ENCODE measurements at regions not wholly inside any gene's neighbourhood (a gene's known extent, or its start where the extent isn't known, plus 50 kb on each side); places are given as distances from the start of the nearest gene placed in this dataset.

- TF ChIP-seq CEBPZ (IDR thresholded peaks at IDR 0.05; ENCODE audit: low read length) (no peak), HOMEZ (CRISPR knock-in tag; IDR thresholded peaks at IDR 0.05; ENCODE audit: low read depth) (no peak), GMEB2 (CRISPR knock-in tag; IDR thresholded peaks at IDR 0.05; ENCODE audit: low read depth) (no peak), ATF3 (CRISPR knock-in tag; IDR thresholded peaks at IDR 0.05) (no peak), ZNF576 (CRISPR knock-in tag; IDR thresholded peaks at IDR 0.05) (no peak)
These were observed 120.5 kb upstream of the NRBF2 start (continued) for GRCh38 chr10:63012623-63013022.

GRCh38 chr10:63010203-63010602, 122.9 kb upstream of the NRBF2 start:
- no peak for ATAC-seq
- in situ Hi-C loops (cut with HindIII; ENCODE audit: extremely low pct_ligation_motif_present, low pct_unique_long_range_greater_than_20kb), result no loop called here
- H3K27me3 ChIP-seq (ENCODE audit: control insufficient read depth in 1 of 2, insufficient read depth in 2 of 2, low read length in 2 of 2), result no peaks in the 10 kb centered on the region; a peak in 1 of 5 replicates
- ChIA-PET POLR2A (no interaction called here), CTCF (ENCODE audit: low intra/inter-chr PET ratio, low total read pairs) (no interaction called here)
- H4K20me1 ChIP-seq (ENCODE audit: insufficient read depth, low read length), result no peaks in the 10 kb centered on the region
- FAIRE-seq, result no peak
- no peak overlapping the region for H2AFZ ChIP-seq (ENCODE audit: low read length)
- DNase-seq (ENCODE audit: low spot score), result no peak
- BruUV-seq (replicated peaks), result no TSS peak
- H3K79me2 ChIP-seq (ENCODE audit: insufficient read depth, low read length), result no peaks in the 10 kb centered on the region
- intact Hi-C loops (cut with micrococcal nuclease; ENCODE audit: unreplicated experiment), result no loop called here
- H3K4me1 ChIP-seq (ENCODE audit: insufficient read depth, low read length), result no peaks in the 10 kb centered on the region
- H3K36me3 ChIP-seq (replicated peaks in 1 of 2; ENCODE audit: control insufficient read depth in 1 of 2, insufficient read depth in 2 of 2, low read length in 2 of 2), result no peaks in the 10 kb centered on the region
- WGBS (ENCODE audit: low lambda C conversion rate), result 6% methylated on average over 1 of the region's 1 CpG
- no peak overlapping the region for H3K27ac ChIP-seq (ENCODE audit: extremely low read length, insufficient read depth, low read length)
- no peak overlapping the region for H3K4me3 ChIP-seq (replicated peaks in 1 of 3; ENCODE audit: insufficient read depth in 1 of 3, low read depth in 2 of 3, low read length in 3 of 3)
- H3K9ac ChIP-seq (ENCODE audit: insufficient read depth, low read depth, low read length), result no peak overlapping the region
- H3K9me3 ChIP-seq (ENCODE audit: low read length), result no peaks in the 10 kb centered on the region
- H3K4me2 ChIP-seq (ENCODE audit: low read depth, low read length), result no peak overlapping the region
- no peak for TF ChIP-seq ZNF451 (CRISPR knock-in tag; IDR thresholded peaks at IDR 0.05)
- no peak for TF ChIP-seq ZNF530 (CRISPR knock-in tag; IDR thresholded peaks at IDR 0.05; ENCODE audit: low read depth)
- TF ChIP-seq ZSCAN31 (CRISPR knock-in tag; IDR thresholded peaks at IDR 0.05; ENCODE audit: low read depth), result no peak
- TF ChIP-seq ZNF329 (CRISPR knock-in tag; IDR thresholded peaks at IDR 0.05; ENCODE audit: low read depth), result no peak
- TF ChIP-seq ZNF781 (CRISPR knock-in tag; IDR thresholded peaks at IDR 0.05; ENCODE audit: borderline replicate concordance, not compliant biosample characterization), result no peak
- TF ChIP-seq NR2C2 (CRISPR knock-in tag; IDR thresholded peaks at IDR 0.05; ENCODE audit: borderline replicate concordance), result peak; percentile 46; the same call in 1 of the 2 replicates
- no peak for TF ChIP-seq CCAR2 (optimal IDR thresholded peaks at IDR 0.05; ENCODE audit: low read depth, low read length)
- no peak for TF ChIP-seq SATB2 (CRISPR knock-in tag; IDR thresholded peaks at IDR 0.05)
- TF ChIP-seq BHLHE40 (IDR thresholded peaks at IDR 0.05; ENCODE audit: low read length), result no peak
- no peak for TF ChIP-seq ZNF282 (IDR thresholded peaks at IDR 0.05; ENCODE audit: partially characterized antibody)
- no peak for TF ChIP-seq SNAI1 (CRISPR knock-in tag; IDR thresholded peaks at IDR 0.05; ENCODE audit: borderline replicate concordance)
